ENCODE measurements at regions not wholly inside any gene's neighbourhood (a gene's known extent, or its start where the extent isn't known, plus 50 kb on each side); places are given as distances from the start of the nearest gene placed in this dataset.

- Histone ChIP-seq H3K4me1 (ENCODE audit: low read depth) (no peaks in the 10 kb centered on the region), H3K4me3 (no peak overlapping the region), H3K36me3 (ENCODE audit: low read depth) (no peaks in the 10 kb centered on the region), H3K9me3 (no peaks in the 10 kb centered on the region)
- DNase-seq = no peak
- intact Hi-C loops (cut with DNase I, micrococcal nuclease) = no loop called here
- no peak for TF ChIP-seq CTCF (IDR thresholded peaks at IDR 0.05)
- no peak for ATAC-seq
These were observed 172.3 kb downstream of the LNPK start for GRCh38 chr2:175829741-175830140.

DNA sequence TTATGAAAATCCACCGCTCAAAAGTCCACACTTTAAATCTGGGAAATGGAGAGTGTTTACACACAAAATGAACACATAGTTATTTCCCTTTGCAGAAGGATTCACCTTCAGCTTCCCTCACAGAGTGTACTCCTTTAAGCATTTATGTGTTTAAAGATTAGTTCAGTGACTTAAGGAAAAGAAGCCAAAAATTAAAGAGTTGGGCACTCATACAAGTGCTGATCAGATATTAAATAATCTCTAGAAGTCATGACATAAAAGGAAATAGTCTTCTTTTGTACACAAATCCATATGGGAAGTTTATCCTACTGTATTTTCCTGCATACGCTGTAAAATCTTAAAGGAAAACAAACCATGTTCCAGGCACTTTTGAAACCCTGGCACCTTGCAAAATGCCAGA lies 174.2 kb downstream of the LNPK start:
- no peaks in the 10 kb centered on the region for H3K9me3 ChIP-seq
- H3K4me3 ChIP-seq = no peak overlapping the region
- H3K4me1 ChIP-seq (ENCODE audit: low read depth) = no peaks in the 10 kb centered on the region
- DNase-seq (no peak), ATAC-seq (no peak)
- TF ChIP-seq CTCF (IDR thresholded peaks at IDR 0.05) = no peak
- intact Hi-C loops (cut with DNase I, micrococcal nuclease) = no loop called here
- H3K36me3 ChIP-seq (ENCODE audit: low read depth) = no peaks in the 10 kb centered on the region

GRCh38 chr2:175824243-175824642 lies 177.8 kb downstream of the LNPK start:
- Histone ChIP-seq H3K9me3 (no peaks in the 10 kb centered on the region), H3K36me3 (ENCODE audit: low read depth) (no peaks in the 10 kb centered on the region), H3K4me3 (no peak overlapping the region), H3K4me1 (ENCODE audit: low read depth) (no peaks in the 10 kb centered on the region)
- ATAC-seq (no peak), DNase-seq (no peak)
- intact Hi-C loops (cut with DNase I, micrococcal nuclease) = no loop called here
- no peak for TF ChIP-seq CTCF (IDR thresholded peaks at IDR 0.05)

DNA sequence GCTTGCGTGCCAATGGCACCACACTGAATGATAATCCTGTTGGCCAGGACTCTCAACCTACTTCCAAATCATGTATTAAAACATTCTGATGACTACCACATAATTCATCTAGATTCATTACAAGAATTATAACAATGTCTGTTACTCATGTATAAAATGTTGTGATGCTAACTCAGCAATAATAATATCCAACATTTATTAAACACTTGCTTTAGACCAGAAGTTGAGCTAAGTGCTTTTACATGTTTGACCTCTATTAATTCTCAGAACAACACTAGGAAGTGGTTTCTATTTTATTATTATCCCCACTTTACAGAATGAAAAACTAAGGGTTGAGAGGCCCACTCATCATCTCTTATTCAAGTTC lies 178.4 kb downstream of the LNPK start:
- DNase-seq (no peak), ATAC-seq (no peak)
- Histone ChIP-seq H3K4me3 (no peak overlapping the region), H3K36me3 (ENCODE audit: low read depth) (no peaks in the 10 kb centered on the region), H3K9me3 (no peaks in the 10 kb centered on the region), H3K4me1 (ENCODE audit: low read depth) (no peaks in the 10 kb centered on the region)
- intact Hi-C loops (cut with DNase I, micrococcal nuclease) = no loop called here
- no peak for TF ChIP-seq CTCF (IDR thresholded peaks at IDR 0.05)

DNA sequence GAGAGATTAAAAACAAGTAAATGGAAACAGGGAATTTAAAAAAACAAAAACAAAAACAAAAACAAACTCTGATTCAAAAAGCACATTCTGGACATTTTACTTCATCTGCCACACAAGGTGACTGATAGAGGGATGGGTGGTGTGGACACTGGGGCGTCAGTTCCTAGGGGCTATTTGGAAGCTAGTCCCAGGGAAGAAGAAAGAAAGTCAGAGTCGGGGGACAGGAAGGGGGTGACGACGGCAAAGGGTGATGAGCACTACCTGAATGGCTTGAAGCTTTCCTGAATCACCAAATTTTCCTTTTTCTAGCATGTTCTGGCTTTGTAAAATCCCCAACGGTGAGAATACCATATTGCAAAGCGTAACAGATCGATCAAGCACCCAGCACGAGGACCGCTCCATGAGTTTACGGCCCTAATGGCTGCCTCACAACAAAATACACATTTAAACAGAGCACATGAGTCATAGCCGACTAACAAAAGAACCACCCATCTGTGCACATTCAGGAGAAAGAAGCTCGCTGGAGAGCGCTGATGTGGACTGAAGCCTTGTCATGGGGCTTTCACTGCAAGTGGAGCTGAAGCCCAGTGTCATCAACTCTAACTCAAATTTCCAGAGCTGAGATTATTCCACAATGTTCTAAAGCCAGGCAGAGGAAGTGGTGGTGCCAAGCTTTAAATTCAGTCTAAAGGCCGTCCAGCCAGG lies 178.9 kb downstream of the LNPK start:
- H3K4me3 ChIP-seq = no peak overlapping the region
- H3K9me3 ChIP-seq = no peaks in the 10 kb centered on the region
- intact Hi-C loops (cut with DNase I, micrococcal nuclease) = no loop called here
- ATAC-seq (no peak), DNase-seq (no peak)
- no peaks in the 10 kb centered on the region for H3K36me3 ChIP-seq (ENCODE audit: low read depth)
- TF ChIP-seq CTCF (IDR thresholded peaks at IDR 0.05) = no peak
- H3K4me1 ChIP-seq (ENCODE audit: low read depth) = no peaks in the 10 kb centered on the region

DNA sequence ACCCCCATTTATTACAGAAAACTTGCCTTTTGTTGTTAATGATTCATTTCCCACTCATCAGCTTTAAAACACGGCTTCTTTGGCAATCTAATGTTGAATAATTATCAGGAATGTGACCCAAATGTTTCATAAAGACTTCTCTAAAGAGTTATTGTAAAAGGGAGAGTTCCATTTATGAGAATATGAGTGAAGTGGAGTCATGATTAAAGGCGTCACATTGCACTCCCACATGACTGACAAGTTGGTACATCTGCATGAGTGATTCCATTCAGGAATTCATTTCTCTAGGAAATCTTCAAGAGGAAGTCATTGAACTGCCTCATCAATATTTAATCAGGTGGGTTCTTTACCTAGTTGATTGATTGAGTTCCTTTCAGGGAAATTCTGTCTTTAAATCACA lies 184.8 kb downstream of the LNPK start:
- ATAC-seq (no peak), DNase-seq (no peak)
- no peak for TF ChIP-seq CTCF (IDR thresholded peaks at IDR 0.05)
- Histone ChIP-seq H3K36me3 (ENCODE audit: low read depth) (no peaks in the 10 kb centered on the region), H3K4me3 (no peak overlapping the region), H3K9me3 (peaks cover 7% of the 10 kb centered on the region), H3K4me1 (ENCODE audit: low read depth) (no peaks in the 10 kb centered on the region)
- intact Hi-C loops (cut with DNase I, micrococcal nuclease) = no loop called here

Measured in mucosa of descending colon (tissue), 3 donors.